HS-5 (cell line): ENCODE measurements at regions not wholly inside any gene's neighbourhood (a gene's known extent, or its start where the extent isn't known, plus 50 kb on each side); places are given as distances from the start of the nearest gene placed in this dataset.
"Not testable (repeated sequence)": the region's sequence is repeated elsewhere in the genome, so short reads cannot be mapped to it uniquely, and the experiment has no call there.

ENCODE experiments used
- DNase-seq: peaks from one replicate; pipeline ENCODE4 v3.0.0-alpha.2; 2012; ENCODE audit warnings: low read depth

DNA sequence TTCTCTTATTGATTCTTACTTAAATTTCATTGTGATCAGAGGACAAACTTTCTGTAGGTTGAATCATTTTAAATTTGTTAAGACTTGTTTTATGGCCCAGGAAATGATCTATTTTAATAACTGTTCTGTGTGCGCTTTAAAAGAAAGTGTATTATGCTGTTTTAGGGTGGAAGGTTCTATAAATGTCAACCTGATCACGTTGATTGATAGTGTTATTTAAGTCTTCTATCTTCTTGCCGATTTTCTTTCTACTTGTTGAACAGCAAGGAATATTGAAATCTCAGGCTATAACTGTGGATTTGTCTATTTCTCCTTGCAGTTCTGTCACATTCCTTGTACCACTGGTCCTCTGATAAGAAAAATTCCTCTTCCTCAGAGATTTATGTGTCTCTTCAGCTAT, 112.7 kb downstream of the TANC2 start:
- DNase-seq: no peak

DNA sequence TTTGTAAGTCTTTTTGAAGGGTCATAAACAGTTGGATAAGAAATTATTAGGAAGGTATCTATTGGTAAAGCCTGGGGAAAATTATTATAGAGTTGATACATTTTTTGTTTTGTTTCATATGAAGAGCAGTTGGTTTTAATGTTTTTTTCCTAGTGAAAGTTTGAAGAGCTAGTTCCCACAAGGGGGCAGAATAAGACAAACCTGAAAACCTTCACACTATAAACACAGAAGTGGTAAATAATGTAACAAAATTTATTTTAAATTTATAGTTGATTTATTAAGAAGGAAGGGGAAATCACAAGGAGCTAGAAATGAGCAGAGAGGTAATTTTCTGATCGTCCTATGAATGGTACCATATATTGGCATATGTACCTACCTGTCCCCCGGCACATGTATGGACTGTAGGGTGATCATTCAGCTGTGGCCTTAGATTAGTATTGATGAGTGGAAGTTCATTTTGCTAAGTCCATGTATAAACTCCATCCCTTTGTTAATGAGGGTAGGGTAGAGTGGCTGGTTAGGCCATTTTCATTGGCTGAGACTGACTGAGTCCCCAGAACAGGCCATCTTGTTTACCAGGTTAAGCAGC, 116.3 kb downstream of the TANC2 start:
- peak; percentile 3 for DNase-seq

DNA sequence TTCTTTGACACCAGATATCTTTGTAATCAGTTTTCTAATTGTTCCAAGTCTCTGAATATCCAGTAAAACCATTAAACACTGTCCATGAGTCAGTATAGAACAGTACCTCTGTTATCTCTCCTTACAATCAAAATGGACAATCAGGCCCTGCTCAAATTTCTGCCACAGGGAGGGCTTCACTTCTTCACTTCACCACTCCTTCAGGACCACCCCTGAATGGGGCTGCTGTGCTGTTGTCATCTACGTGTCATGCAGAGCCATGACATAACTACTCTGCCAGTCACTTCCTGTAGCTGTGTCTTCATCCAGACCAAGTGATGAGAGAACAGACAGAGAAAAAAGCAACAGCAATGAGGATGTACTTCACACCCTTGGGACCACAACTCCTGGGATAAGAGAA, 116.9 kb downstream of the TANC2 start:
- DNase-seq: peak; percentile 13

DNA sequence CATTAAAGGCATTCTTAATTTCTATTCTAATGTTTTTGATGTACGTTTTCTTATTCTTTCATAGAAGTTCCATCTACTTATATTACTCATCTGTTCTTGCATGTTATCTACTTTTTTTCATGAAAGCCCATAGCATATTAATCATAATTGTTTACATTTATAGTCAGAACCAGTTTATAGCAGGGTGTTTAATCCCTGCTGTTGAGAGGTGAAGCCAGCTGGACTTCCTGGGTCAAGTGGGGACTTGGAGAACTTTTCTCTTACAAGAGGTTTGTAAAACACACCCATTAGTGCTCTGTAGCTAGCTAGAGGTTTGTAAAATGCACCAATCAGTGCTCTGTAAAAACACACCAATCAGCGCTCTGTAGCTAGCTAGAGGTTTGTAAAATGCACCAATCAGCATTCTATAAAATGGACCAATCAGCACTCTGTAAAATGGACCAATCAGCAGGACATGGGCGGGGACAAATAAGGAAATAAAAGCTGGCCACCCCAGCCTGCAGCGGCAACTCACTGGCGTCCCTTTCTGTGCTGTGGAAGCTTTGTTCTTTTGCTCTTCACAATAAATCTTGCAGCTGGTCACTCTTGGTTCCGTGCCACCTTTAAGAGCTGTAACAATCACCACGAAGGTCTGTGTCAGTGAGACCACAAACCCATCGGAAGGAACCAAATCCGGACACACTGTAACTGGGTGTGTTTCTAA, 120.6 kb downstream of the TANC2 start:
- DNase-seq: no peak

DNA sequence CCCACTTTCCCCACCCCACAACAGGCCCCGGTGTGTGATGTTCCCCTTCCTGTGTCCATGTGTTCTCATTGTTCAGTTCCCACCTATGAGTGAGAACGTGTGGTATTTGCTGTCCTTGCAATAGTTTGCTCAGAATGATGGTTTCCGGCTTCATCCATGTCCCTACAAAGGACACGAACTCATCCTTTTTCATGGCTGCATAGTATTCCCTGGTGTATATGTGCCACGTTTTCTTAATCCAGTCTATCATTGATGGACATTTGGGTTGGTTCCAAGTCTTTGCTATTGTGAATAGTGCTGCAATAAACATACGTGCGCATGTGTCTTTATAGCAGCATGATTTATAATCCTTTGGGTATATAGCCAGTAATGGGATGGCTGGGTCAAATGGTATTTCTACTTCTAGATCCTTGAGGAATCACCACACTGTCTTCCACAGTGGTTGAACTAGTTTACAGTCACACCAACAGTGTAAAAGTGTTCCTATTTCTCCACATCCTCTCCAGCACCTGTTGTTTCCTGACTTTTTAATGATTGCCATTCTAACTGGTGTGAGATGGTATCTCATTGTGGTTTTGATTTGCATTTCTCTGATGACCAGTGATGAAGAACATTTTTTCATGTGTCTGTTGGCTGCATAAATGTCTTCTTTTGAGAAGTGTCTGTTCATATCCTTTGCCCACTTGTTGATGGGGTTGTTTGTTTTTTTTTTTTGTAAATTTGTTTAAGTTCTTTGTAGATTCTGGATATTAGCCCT, 124.5 kb downstream of the TANC2 start:
- not testable (repeated sequence) for DNase-seq

DNA sequence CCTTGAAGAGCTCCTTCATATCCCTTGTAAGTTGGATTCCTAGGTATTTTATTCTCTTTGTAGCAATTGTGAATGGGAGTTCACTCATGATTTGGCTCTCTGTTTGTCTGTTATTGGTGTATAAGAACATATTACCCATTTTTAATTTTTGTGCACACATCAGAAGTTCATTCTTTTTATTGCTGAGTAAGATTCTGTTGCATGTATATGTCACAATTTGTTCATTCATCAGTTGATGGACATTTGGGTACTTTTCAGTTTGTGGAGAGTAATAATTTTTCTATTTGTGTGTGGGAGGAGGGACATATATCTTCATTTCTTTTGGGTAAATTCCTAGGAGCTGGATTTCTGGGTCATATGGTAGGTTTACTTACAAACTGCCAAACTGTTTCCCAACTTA, 125.9 kb downstream of the TANC2 start:
- not testable (repeated sequence) for DNase-seq

DNA sequence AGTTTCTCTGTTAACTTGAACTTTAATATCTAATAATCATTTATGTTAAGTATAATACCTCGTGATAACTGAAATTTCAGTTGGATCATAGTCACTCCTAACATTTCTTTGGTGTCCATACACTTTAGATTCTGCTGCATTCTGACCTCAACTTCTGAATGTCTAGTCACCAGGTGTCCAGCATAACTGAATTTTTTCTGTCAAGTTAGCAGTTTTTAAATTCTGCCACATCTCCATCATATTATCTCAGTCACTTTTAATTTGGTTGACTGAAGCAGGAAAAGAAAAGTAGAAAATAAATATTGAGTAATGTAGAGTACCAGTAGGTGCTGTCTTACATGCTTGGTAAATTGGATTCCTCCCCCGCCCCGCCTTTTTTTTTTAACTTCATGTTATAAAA, 128.6 kb downstream of the TANC2 start:
- DNase-seq: no peak

DNA sequence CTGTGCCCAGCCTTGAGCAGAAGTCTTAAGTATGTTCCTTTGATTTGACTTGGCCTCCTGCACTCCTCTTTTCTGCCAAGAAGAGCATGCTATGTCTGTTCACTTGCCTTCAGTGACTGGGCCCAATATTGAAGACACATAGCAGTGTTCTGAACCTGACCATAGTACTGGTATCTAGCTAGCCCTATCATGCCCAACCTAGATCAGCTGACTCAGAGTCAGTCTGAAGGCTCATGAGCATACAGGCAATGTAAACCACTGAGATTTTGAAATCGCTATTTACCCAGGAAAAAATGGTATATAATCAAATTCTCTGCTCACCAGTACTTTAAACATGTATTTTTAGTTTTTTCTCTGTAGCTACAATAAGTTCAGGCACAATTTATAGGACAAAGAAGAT, 129.4 kb downstream of the TANC2 start:
- DNase-seq: no peak

DNA sequence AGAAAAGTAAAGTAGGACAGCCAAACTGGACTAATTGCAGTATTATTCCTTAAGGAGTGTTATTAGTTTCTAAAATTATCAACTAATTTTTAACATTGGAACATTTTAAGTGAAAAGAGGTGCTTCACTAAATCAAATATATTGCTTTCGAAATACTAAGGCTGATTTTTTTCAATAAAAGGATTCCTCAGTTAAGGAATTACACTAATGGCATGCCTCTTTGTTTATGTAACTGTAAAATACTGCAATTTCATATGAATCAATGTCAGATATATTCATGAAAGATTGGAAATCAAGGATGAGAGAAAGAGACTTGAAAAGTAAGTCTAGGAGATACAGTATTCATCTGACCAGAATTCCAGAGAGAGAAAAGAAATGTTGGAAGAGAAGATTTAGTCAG, 129.8 kb downstream of the TANC2 start:
- DNase-seq: no peak

DNA sequence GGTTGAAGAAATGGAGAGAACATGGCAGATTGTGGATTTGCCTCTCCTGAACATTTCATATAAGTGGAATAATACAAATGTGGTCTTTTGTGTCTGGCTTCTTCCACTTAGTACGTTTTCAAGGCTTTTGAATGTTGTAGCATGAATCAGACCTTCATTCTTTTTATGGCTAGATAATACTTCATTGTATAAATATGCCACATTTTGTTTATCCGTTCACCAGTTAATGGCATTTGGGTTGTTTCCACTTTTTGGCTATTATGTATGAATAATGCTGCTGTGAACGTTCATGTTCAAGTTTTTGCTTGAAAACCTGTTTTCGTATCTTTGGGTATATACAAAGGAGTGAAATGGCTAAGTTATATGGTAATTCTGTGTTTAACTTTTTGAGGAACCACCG, 130.4 kb downstream of the TANC2 start:
- DNase-seq: no peak

DNA sequence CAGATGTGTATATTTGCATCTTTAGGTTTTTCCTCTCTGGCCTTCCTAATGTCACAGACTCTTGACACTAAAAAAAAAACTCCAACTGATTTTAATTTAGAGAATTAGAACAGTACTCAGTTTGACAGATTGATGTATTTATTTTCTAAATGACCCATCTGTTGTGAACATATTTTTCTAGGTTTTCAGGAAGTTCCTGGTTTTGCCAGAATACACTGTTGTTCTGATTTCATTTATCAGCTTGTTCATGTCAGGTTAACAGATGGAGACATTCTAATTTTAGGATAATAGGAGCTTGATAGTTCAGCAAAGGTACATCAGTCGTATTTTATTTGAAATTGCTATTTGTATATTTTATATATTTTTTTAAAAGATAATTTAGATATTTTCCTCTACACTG, 133.4 kb downstream of the TANC2 start:
- no peak for DNase-seq

DNA sequence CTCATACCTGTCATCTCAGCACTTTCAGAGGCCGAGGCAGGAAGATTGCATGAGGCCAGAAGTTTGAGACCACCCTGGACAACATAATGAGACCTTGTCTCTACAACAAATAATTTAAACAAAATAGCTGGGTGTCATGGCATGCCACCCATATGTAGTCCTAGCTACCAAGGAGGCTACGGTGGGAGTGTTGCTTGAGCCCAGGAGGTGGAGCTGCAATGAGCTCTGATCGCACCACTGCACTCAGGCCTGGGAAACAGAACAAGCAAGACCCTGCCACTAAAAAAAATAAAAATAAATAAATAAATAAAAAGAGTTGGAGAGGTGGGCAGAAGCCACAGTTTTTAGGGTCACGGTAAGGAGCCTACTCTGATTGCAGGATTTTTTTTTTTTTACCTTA, 136.0 kb downstream of the TANC2 start:
- DNase-seq: no peak

DNA sequence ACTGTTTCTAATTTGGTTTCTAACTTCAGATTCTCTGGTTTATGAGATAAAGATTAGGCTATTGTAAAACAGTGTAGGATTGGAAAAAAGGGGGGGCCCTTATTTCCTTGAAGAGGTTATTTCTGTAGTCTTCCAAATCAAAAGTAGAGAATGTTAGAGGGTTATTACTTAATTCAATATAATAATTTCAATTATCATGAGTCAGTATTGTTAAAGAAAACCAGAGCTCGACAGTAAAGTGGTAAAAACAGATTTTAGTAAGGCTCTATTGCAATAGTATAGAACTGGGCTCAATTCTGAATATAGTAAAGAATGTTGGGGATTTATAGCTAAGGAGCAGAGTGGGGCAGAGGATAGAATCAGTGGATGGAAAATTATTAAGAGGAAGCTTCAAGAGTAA, 140.0 kb downstream of the TANC2 start:
- DNase-seq: no peak

DNA sequence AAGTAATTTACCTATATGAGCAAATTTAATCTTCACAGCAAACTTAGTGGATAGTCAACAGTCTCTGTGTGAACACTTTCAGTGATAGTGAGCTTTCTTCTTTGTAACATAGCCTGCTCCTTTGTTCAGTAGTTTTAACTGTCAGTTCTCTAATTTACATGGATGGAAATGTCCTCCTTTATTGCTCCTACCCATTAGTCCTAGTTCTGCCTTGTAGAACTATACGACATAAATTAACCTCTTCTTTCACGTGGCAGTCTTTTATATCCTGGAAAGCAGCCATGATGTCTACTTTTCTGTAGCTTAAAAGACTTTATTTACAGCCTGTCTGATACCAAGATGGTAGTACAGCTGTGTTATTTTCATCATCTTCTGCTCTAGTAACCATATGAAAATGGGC, 143.6 kb downstream of the TANC2 start:
- no peak for DNase-seq

DNA sequence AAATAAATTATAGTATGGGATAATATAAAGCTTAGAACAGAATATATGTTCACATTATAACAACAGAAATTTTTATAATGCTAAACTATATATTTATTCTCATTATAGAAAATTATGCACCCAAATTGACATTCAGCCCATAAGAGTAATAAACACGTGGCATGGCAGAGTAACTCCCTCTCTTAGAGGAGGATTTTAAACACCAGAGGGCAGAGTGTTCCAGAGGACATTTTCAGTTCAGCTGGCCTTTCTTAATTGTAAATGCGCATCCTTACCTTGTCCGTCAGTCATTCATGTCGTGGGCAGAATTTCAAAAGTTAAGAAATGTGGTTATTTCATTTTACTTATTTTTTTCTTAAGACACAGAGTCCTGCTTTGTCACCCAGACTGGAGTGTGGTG, 147.1 kb downstream of the TANC2 start:
- no peak for DNase-seq

DNA sequence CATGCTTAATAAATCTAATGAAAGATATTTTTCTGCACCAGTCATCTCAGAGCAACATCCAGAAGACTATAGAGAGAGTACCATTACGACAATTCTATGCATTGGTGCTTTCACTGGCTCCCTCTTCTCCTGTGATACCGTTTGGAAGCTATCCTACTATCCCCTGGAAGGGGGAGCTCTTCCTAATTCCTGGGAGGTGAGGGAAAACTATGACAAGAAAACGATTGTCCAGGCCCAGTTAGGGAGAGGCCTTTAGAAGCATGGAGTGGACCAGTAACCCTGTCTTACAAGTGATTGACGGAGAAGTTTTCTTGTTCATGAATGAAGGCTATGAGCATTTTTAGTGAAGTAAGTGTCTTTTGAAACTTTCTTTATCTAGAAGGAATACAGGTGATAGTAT, 150.2 kb downstream of the TANC2 start:
- DNase-seq: no peak

DNA sequence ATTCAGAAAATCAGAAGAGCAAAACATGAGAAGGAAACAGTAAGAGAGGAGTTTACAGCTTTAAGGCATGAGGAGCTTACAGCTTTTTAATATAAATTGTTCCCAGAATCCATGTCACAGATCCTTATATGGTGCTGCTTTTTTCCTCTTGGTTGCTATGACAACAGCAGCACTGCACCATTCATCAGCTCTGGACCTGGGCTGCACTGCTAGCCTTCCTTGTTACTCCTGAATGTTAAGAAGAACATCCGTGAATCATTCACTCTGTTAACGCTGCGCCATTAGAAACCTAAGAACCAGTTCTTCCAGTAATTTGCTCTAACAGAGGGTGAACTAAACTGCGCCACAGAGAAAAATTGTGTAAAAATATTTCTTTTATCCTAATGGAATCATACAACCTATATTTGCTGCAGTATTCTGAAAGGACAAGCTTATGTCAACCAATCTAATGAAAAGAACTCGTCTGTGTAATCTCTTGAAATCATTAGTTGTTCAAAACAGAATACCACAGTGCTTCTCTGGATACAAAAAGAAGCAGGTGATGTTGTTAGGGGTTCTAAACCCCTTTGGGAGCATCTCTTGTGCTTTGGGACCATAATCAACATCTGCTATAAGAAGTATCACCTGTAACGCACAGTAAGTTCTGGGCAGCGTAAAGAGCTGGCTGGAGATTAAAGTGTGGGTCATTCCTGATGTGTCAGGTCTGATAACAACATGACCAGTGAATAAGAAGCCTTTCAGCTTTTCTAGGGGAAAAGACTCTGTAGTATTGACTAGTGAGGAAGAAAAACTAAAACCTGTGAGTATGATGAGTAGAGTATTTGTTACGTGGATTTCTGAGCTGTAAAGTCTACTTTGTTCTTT, 151.2 kb downstream of the TANC2 start:
- DNase-seq: no peak

DNA sequence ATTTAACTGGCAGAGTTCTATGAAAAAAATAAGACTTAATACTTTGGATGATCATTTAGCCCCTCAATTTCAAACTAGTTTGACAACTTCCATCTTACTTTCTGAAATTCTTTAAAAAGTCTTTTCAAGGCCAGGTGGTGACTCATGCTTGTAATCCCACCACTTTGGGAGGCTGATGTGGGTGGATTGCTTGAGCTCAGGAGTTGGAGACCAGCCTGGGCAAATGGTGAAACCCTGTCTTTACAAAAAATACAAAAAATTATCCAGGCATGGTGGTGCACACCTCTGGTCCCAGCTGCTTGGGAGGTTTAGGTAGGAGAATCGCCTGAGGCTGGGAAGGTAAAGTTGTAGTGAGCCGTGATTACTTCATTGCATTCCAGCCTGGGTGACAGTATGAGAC, 154.4 kb downstream of the TANC2 start:
- DNase-seq: no peak

DNA sequence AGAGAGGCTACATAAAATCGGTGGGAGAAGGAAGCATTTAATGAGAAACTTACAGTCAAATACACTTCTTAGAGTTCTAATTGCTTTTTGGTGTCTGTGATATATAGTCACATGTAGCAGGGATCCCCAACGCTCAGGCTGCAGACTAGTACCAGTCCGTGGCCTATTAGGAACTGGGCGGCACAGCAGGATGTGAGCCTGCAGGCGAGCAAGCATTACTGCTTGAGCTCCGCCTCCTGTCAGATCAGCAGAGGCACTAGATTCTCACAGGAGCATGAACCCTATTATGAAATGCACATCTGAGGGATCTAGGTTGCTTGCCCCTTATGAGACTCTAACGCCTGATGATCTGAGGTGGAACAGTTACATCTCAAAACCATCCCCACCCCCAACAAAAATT, 158.5 kb downstream of the TANC2 start:
- DNase-seq: no peak

DNA sequence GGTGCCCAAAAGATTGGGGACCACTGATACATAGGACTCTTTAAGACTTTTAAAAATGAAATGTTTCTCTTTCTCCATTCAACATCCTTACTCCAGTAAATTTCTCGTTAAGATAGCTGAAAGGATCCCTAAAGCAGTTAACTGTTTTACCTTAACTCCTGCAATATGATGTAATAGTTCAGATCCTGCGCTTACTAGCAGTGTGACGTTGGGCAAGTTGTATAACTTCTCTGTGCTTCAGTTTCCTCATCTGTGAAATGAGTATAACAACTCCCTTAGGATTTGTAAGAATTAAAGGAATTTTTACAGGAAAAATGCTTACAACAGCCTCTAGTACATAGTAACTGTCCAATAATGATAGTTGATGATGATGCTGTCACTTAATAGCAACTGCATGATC, 158.9 kb downstream of the TANC2 start:
- DNase-seq: no peak

DNA sequence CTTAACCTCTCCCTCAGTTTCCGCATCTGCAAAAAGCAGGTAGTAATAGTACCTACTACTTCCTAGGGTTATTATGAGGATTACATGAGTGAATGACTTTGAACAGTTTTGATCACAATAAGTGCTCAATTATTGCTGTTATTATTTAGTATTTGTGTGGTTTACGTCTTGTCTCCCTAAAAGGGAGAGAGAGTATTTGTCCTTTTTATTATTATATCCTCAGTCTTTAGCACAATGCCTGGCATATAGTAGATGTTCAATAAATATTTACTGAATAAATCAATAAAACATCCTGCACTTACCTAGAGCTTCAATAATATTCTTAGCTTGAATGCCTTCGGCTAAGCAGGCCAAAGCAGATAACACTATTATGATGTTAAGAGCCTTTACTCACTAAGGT, 160.0 kb downstream of the TANC2 start:
- DNase-seq: no peak

DNA sequence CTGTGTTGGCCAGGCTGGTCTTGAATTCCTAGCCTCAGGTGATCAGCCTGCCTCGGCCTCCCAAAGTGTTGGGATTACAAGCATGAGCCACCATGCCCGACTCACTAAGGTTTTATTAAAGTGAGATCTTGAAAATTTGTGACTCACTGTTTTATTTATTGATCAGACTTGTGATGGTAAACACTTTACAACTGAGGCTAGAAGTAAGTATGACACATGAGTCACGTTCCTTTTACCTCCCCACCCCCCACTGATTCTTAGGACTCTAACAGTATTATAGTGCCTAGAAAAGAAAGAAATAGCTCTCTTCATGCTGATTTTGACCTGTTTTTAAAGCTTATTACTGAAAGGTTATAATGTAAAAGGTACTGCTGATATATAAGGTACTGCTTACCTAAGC, 160.6 kb downstream of the TANC2 start:
- no peak for DNase-seq

DNA sequence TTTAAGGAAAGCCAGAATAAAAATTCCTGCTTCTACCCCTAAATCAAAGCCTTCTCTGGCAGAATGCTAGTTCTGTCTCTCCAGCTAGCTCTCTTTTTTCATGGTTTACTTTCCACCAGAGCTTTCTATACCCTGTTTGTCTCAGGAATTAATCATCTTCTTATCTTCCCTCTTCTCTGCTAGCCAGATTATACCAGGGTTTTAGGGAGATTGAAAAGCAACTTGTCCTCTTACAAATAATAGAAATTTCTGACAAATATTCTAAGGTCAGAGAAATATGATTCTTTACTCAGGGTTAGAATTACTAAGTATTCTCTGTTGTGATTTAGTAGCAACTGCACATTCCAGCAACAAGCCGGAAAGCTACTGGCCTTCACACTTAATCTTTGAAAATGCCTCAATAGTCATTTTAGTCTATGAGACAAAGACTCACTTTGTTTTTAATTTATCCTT, 166.4 kb downstream of the TANC2 start:
- DNase-seq: no peak
